Ascending aorta (tissue), 2 donors: ENCODE measurements at regions not wholly inside any gene's neighbourhood (a gene's known extent, or its start where the extent isn't known, plus 50 kb on each side); places are given as distances from the start of the nearest gene placed in this dataset.
"Not testable (repeated sequence)": the region's sequence is repeated elsewhere in the genome, so short reads cannot be mapped to it uniquely, and the experiment has no call there.

Experiments used
- DNase-seq, 2 donors: peaks; one replicate each; pipeline ENCODE4 v3.0.0-alpha.2; 2019; ENCODE audit warnings: low spot score in 2 of 2
- H3K27ac ChIP-seq, 2 donors: fragments of 200-600 bp; sonication (generic); one replicate each; pipeline ENCODE4 v1.5.1; 2016 to 2017; ENCODE audit warnings: mild to moderate bottlenecking in 1 of 2
- H3K27me3 ChIP-seq: fragments of 200-600 bp; sonication (generic); one replicate; pipeline ENCODE4 v1.5.1; 2017
- H3K36me3 ChIP-seq, 2 donors: fragments of 200-600 bp; sonication (generic); one replicate each; pipeline ENCODE4 v1.5.1; 2016
- H3K4me1 ChIP-seq, 2 donors: fragments of 200-600 bp; sonication (generic); one replicate each; pipeline ENCODE4 v1.5.1; 2016 to 2017; ENCODE audit warnings: mild to moderate bottlenecking in 1 of 2
- H3K4me3 ChIP-seq, 2 donors: fragments of 200-600 bp; sonication (generic); one replicate each; pipeline ENCODE4 v1.5.1; 2016 to 2017; ENCODE audit warnings: mild to moderate bottlenecking in 1 of 2
- H3K9me3 ChIP-seq, 2 donors: fragments of 200-600 bp; sonication (generic); one replicate each; pipeline ENCODE4 v1.5.1; 2016
- CTCF ChIP-seq, 3 experiments: fragments of 200-600 bp in 2 of 3; fragments of 450-650 bp in 1 of 3; sonication (generic) in 2 of 3; IDR thresholded peaks; one replicate each; pipeline ENCODE4 v1.5.1; 2016 to 2019; ENCODE audit warnings: antibody characterized with exemption in 3 of 3, mild to moderate bottlenecking in 1 of 3, moderate library complexity in 1 of 3
- intact Hi-C: fragments of 100-400 bp; cut with DNase I; formaldehyde crosslinking; loops from one replicate; pipeline ENCODE4 v1.15.1; 2023

DNA sequence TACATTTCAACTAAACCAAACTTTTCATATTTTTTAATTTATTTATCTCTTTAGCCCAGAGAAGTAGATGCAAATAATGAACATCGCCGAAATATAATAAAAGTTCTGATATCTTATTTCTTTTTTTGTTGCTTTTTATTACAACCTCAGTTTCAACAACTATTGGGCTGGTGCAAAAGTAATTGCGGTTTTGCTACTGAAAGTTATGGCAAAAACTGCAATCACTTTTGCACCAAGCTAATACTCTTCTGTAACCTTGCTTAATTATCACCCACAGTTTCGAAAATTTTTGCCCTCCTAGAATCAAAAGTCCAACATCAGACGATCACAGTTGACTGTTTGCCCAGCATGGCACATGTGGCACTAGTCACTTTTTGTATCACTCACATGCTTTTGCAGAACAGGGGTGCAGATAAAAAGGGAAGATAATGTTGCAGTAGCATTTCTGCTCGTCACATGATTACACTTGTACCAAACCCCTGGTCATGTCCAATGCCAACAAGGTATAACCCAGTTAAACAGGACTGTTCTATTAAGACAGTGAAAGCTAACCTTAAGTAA lies 242.4 kb upstream of the GALNT5 start:
- Histone ChIP-seq H3K27me3 (no peaks in the 10 kb centered on the region), H3K4me3 (no peak overlapping the region), H3K36me3 (no peaks in the 10 kb centered on the region), H3K4me1 (no peaks in the 10 kb centered on the region), H3K9me3 (no peaks in the 10 kb centered on the region), H3K27ac (no peak overlapping the region)
- intact Hi-C loops, result no loop called here
- no peak for DNase-seq
- no peak for TF ChIP-seq CTCF (IDR thresholded peaks at IDR 0.05)

DNA sequence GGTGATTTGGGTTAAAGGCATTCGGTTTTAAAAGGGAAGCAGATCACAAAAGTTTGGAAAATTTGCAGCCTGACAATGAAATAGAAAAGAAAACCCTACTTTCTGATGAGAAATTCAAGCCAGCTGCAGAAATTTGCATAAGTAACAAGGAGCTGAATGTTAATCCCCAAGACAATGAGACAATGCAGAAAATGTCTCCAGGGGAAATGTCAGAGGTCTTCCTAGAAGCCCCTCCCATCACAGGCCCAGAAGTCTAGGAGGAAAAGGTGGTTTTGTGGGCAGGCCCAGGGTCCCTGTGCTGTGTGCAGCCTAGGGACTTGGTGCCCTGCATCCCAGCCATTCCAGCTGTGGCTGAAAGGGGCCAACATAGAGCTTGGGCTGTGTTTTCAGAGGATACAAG lies 234.2 kb upstream of the GALNT5 start:
- H3K27me3 ChIP-seq, H3K9me3 ChIP-seq, intact Hi-C loops, H3K4me3 ChIP-seq, H3K27ac ChIP-seq, H3K36me3 ChIP-seq, H3K4me1 ChIP-seq, DNase-seq: not testable (repeated sequence)

DNA sequence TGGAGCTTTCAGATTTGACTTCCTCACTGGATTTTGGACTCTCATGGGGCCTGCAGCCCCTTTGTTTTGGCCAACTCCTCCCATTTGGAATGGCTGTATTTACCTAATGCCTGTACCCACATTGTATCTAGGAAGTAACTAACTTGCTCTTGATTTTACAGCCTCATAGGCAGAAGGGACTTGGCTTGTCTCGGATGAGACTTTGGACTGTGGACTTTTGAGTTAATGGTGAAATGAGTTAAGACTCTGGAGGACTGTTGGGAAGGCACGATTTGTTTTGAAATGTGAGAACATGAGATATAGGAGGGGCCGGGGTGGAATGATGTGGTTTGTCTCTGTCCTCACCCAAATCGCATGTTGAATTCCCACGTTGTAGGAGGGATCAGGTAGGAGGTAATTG lies 233.4 kb upstream of the GALNT5 start:
- no peak for DNase-seq
- intact Hi-C loops, result no loop called here
- H3K27me3 ChIP-seq, result no peaks in the 10 kb centered on the region
- no peaks in the 10 kb centered on the region for H3K4me1 ChIP-seq
- TF ChIP-seq CTCF (IDR thresholded peaks at IDR 0.05), result no peak
- H3K27ac ChIP-seq, result no peak overlapping the region
- H3K9me3 ChIP-seq, result no peaks in the 10 kb centered on the region
- no peak overlapping the region for H3K4me3 ChIP-seq
- no peaks in the 10 kb centered on the region for H3K36me3 ChIP-seq

- Histone ChIP-seq H3K27me3 (no peaks in the 10 kb centered on the region), H3K9me3 (no peaks in the 10 kb centered on the region), H3K36me3 (no peaks in the 10 kb centered on the region), H3K27ac (no peak overlapping the region), H3K4me3 (no peak overlapping the region), H3K4me1 (no peaks in the 10 kb centered on the region)
- TF ChIP-seq CTCF (IDR thresholded peaks at IDR 0.05), result no peak
- intact Hi-C loops, result loop anchor here (10.0 kb wide), 1 partner anchor 163 kb away; no protein-coding TSS in a partner anchor
- no peak for DNase-seq
Measured at GRCh38 chr2:157032017-157032416, 225.5 kb upstream of the GALNT5 start.

GRCh38 chr2:157036726-157037125 lies 220.8 kb upstream of the GALNT5 start:
- intact Hi-C loops, result loop anchor here (10.0 kb wide), 1 partner anchor 158 kb away; no protein-coding TSS in a partner anchor
- no peaks in the 10 kb centered on the region for H3K36me3 ChIP-seq
- H3K4me3 ChIP-seq, result no peak overlapping the region

GRCh38 chr2:157043786-157044185 lies 213.7 kb upstream of the GALNT5 start:
- no peak overlapping the region for H3K27ac ChIP-seq
- H3K9me3 ChIP-seq, result no peaks in the 10 kb centered on the region
- DNase-seq, result no peak
- intact Hi-C loops, result no loop called here
- H3K27me3 ChIP-seq, result no peaks in the 10 kb centered on the region
- no peaks in the 10 kb centered on the region for H3K36me3 ChIP-seq
- TF ChIP-seq CTCF (IDR thresholded peaks at IDR 0.05), result no peak
- no peak overlapping the region for H3K4me3 ChIP-seq
- no peaks in the 10 kb centered on the region for H3K4me1 ChIP-seq

More at GRCh38 chr2:157036726-157037125, 220.8 kb upstream of the GALNT5 start:
- DNase-seq, result no peak
- Histone ChIP-seq H3K27ac (no peak overlapping the region), H3K9me3 (no peaks in the 10 kb centered on the region), H3K4me1 (no peaks in the 10 kb centered on the region), H3K27me3 (no peaks in the 10 kb centered on the region)
- no peak for TF ChIP-seq CTCF (IDR thresholded peaks at IDR 0.05)
